ENCODE measurements at regions not wholly inside any gene's neighbourhood (a gene's known extent, or its start where the extent isn't known, plus 50 kb on each side); places are given as distances from the start of the nearest gene placed in this dataset.

- Histone ChIP-seq H2AFZ (ENCODE audit: low read length) (no peak overlapping the region), H3K4me2 (ENCODE audit: low read depth, low read length, poor library complexity, severe bottlenecking) (no peak overlapping the region), H4K20me1 (ENCODE audit: insufficient read depth, low read length, poor library complexity, severe bottlenecking) (no peaks in the 10 kb centered on the region), H3K4me3 (ENCODE audit: low read length, poor library complexity, severe bottlenecking) (no peak overlapping the region), H3K4me1 (ENCODE audit: insufficient read depth, low read length, poor library complexity, severe bottlenecking) (no peaks in the 10 kb centered on the region), H3K9me2 (replicated peaks; ENCODE audit: low read depth, low read length) (no peaks in the 10 kb centered on the region), H3K36me3 (ENCODE audit: insufficient read depth, low read length) (no peaks in the 10 kb centered on the region), H3K9me3 (ENCODE audit: insufficient read depth, low read depth, low read length) (no peaks in the 10 kb centered on the region), H3F3A (ENCODE audit: low read depth) (no peaks in the 10 kb centered on the region), H3K9ac (ENCODE audit: low read depth, low read length, poor library complexity, severe bottlenecking) (no peak overlapping the region), H3K79me2 (ENCODE audit: insufficient read depth, low read length) (no peaks in the 10 kb centered on the region), H3K27me3 (ENCODE audit: insufficient read depth, low read length, poor library complexity, severe bottlenecking) (no peaks in the 10 kb centered on the region)
- TF ChIP-seq, protein P1, sequence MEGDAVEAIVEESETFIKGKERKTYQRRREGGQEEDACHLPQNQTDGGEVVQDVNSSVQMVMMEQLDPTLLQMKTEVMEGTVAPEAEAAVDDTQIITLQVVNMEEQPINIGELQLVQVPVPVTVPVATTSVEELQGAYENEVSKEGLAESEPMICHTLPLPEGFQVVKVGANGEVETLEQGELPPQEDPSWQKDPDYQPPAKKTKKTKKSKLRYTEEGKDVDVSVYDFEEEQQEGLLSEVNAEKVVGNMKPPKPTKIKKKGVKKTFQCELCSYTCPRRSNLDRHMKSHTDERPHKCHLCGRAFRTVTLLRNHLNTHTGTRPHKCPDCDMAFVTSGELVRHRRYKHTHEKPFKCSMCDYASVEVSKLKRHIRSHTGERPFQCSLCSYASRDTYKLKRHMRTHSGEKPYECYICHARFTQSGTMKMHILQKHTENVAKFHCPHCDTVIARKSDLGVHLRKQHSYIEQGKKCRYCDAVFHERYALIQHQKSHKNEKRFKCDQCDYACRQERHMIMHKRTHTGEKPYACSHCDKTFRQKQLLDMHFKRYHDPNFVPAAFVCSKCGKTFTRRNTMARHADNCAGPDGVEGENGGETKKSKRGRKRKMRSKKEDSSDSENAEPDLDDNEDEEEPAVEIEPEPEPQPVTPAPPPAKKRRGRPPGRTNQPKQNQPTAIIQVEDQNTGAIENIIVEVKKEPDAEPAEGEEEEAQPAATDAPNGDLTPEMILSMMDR (conservative IDR thresholded peaks at IDR 0.05; ENCODE audit: low read length), result no peak
- no peak for TF ChIP-seq EZH2phosphoT487 (IDR thresholded peaks at IDR 0.05; ENCODE audit: borderline replicate concordance)
Observed at GRCh38 chr11:45538363-45538762, 127.1 kb downstream of the CHST1 start.

DNA sequence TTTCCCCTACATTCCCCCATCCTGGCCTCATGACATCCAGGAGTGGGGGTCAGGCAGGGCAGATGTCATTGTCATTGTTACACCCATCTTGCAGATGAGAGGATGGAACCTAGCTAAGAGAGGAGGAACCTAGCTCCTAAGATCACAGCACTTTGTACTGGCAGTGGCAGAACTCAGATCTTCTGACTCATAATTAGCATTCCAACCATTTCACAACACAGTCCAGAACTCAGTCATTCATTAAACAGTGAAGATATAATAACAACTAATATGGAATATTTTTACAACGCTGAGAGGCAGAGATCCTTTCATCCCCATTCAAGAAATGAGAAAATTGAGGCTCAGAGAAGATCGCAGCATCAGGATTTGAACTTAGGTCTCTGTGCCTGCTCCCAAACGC lies 127.8 kb downstream of the CHST1 start:
- Histone ChIP-seq H3K9ac (ENCODE audit: low read depth, low read length, poor library complexity, severe bottlenecking) (no peak overlapping the region), H3K4me3 (ENCODE audit: low read length, poor library complexity, severe bottlenecking) (no peak overlapping the region), H3K9me3 (ENCODE audit: insufficient read depth, low read depth, low read length) (no peaks in the 10 kb centered on the region), H3K79me2 (ENCODE audit: insufficient read depth, low read length) (no peaks in the 10 kb centered on the region), H3K4me1 (ENCODE audit: insufficient read depth, low read length, poor library complexity, severe bottlenecking) (no peaks in the 10 kb centered on the region), H3K27me3 (ENCODE audit: insufficient read depth, low read length, poor library complexity, severe bottlenecking) (no peaks in the 10 kb centered on the region), H3F3A (ENCODE audit: low read depth) (no peaks in the 10 kb centered on the region), H2AFZ (ENCODE audit: low read length) (no peak overlapping the region), H3K9me2 (replicated peaks; ENCODE audit: low read depth, low read length) (no peaks in the 10 kb centered on the region), H3K4me2 (ENCODE audit: low read depth, low read length, poor library complexity, severe bottlenecking) (no peak overlapping the region), H3K36me3 (ENCODE audit: insufficient read depth, low read length) (no peaks in the 10 kb centered on the region), H4K20me1 (ENCODE audit: insufficient read depth, low read length, poor library complexity, severe bottlenecking) (no peaks in the 10 kb centered on the region)
- TF ChIP-seq EZH2phosphoT487 (IDR thresholded peaks at IDR 0.05; ENCODE audit: borderline replicate concordance), result no peak

DNA sequence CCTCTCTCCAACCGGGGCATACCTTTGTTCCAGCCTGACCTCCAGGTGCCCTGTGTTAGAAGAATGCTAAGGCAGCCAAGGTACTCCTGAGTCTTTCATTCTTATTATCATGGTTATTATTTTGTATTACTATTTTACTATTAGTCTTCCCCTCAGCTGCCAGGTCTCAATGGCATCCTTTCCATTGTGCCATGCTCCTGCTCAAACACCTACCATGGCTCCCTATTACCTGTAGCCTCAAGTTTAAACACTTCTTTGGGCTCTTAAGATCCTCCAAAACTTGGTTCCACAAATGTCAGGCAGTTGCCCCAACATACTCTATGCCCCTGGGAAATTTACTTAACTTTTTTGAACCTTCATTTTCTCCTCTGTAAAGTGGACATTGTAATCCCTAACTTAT lies 130.4 kb downstream of the CHST1 start:
- H3K9me2 ChIP-seq (replicated peaks; ENCODE audit: low read depth, low read length), result no peaks in the 10 kb centered on the region
- TF ChIP-seq EZH2phosphoT487 (IDR thresholded peaks at IDR 0.05; ENCODE audit: borderline replicate concordance), result no peak
- TF ChIP-seq, protein P1 (conservative IDR thresholded peaks at IDR 0.05; ENCODE audit: low read length), result no peak
- H3K9ac ChIP-seq (ENCODE audit: low read depth, low read length, poor library complexity, severe bottlenecking), result no peak overlapping the region
- no peak overlapping the region for H3K4me3 ChIP-seq (ENCODE audit: low read length, poor library complexity, severe bottlenecking)
- no peak overlapping the region for H2AFZ ChIP-seq (ENCODE audit: low read length)
- no peaks in the 10 kb centered on the region for H3F3A ChIP-seq (ENCODE audit: low read depth)
- H3K27me3 ChIP-seq (ENCODE audit: insufficient read depth, low read length, poor library complexity, severe bottlenecking), result no peaks in the 10 kb centered on the region
- H3K36me3 ChIP-seq (ENCODE audit: insufficient read depth, low read length), result no peaks in the 10 kb centered on the region
- no peak overlapping the region for H3K4me2 ChIP-seq (ENCODE audit: low read depth, low read length, poor library complexity, severe bottlenecking)
- H3K4me1 ChIP-seq (ENCODE audit: insufficient read depth, low read length, poor library complexity, severe bottlenecking), result no peaks in the 10 kb centered on the region
- no peaks in the 10 kb centered on the region for H3K9me3 ChIP-seq (ENCODE audit: insufficient read depth, low read depth, low read length)
- H4K20me1 ChIP-seq (ENCODE audit: insufficient read depth, low read length, poor library complexity, severe bottlenecking), result no peaks in the 10 kb centered on the region
- no peaks in the 10 kb centered on the region for H3K79me2 ChIP-seq (ENCODE audit: insufficient read depth, low read length)

- H3K27me3 ChIP-seq (ENCODE audit: insufficient read depth, low read length, poor library complexity, severe bottlenecking), result no peaks in the 10 kb centered on the region
- no peaks in the 10 kb centered on the region for H4K20me1 ChIP-seq (ENCODE audit: insufficient read depth, low read length, poor library complexity, severe bottlenecking)
- no peak overlapping the region for H2AFZ ChIP-seq (ENCODE audit: low read length)
- no peak overlapping the region for H3K4me2 ChIP-seq (ENCODE audit: low read depth, low read length, poor library complexity, severe bottlenecking)
- no peaks in the 10 kb centered on the region for H3K9me3 ChIP-seq (ENCODE audit: insufficient read depth, low read depth, low read length)
- no peak overlapping the region for H3K4me3 ChIP-seq (ENCODE audit: low read length, poor library complexity, severe bottlenecking)
- H3F3A ChIP-seq (ENCODE audit: low read depth), result no peaks in the 10 kb centered on the region
- no peaks in the 10 kb centered on the region for H3K36me3 ChIP-seq (ENCODE audit: insufficient read depth, low read length)
- no peaks in the 10 kb centered on the region for H3K4me1 ChIP-seq (ENCODE audit: insufficient read depth, low read length, poor library complexity, severe bottlenecking)
- TF ChIP-seq EZH2phosphoT487 (IDR thresholded peaks at IDR 0.05; ENCODE audit: borderline replicate concordance), result no peak
- TF ChIP-seq, protein P1 (conservative IDR thresholded peaks at IDR 0.05; ENCODE audit: low read length), result no peak
- no peaks in the 10 kb centered on the region for H3K9me2 ChIP-seq (replicated peaks; ENCODE audit: low read depth, low read length)
- no peak overlapping the region for H3K9ac ChIP-seq (ENCODE audit: low read depth, low read length, poor library complexity, severe bottlenecking)
- no peaks in the 10 kb centered on the region for H3K79me2 ChIP-seq (ENCODE audit: insufficient read depth, low read length)
Observed at GRCh38 chr11:45534132-45534531, 131.3 kb downstream of the CHST1 start.

Data from Loucy (cell line).